H1 (cell line): ENCODE measurements at regions not wholly inside any gene's neighbourhood (a gene's known extent, or its start where the extent isn't known, plus 50 kb on each side); places are given as distances from the start of the nearest gene placed in this dataset.

ENCODE experiments used
- CHD7 ChIP-seq: fragments of 300-600 bp; sonication (generic); IDR thresholded peaks from 2 replicates; pipeline ENCODE4 v1.7.1; 2012; ENCODE audit warnings: low read length, moderate library complexity, mild to moderate bottlenecking, inconsistent platforms; ENCODE audit not compliant: insufficient replicate concordance
- CTCF ChIP-seq, 3 experiments: IDR thresholded peaks; 1 replicate in 2 of 3; 2 replicates in 1 of 3; pipeline versions ENCODE4 v1.5.1 to v1.6.1; 2011; ENCODE audit warnings: low read length in 3 of 3, mild to moderate bottlenecking in 3 of 3, inconsistent platforms in 2 of 3, low read depth in 1 of 3, moderate library complexity in 1 of 3; ENCODE audit not compliant: insufficient read depth in 1 of 3; ENCODE audit errors: control extremely low read depth in 1 of 3
- EZH2 ChIP-seq: fragments of 200-600 bp; sonication (generic); IDR thresholded peaks from 2 replicates; pipeline ENCODE4 v1.7.1; 2012; ENCODE audit warnings: low read depth, mild to moderate bottlenecking, moderate library complexity, low read length, inconsistent platforms; ENCODE audit not compliant: severe bottlenecking
- FOSL1 ChIP-seq: IDR thresholded peaks from 2 replicates; pipeline ENCODE4 v1.6.1; 2011; ENCODE audit warnings: mild to moderate bottlenecking, low read depth, low read length, moderate library complexity; ENCODE audit not compliant: insufficient read depth
- RNF2 ChIP-seq: fragments of 200-900, 300-1000 bp; sonication (generic); IDR thresholded peaks from 2 replicates; pipeline ENCODE4 v1.7.1; 2016; ENCODE audit warnings: borderline replicate concordance, low read depth, mild to moderate bottlenecking, antibody characterized with exemption, low read length; ENCODE audit not compliant: poor library complexity, severe bottlenecking; ENCODE audit errors: missing control alignments
- SP2 ChIP-seq: IDR thresholded peaks from 2 replicates; pipeline ENCODE4 v1.6.1; 2012; ENCODE audit warnings: mild to moderate bottlenecking, low read length, inconsistent platforms
- SRF ChIP-seq: IDR thresholded peaks from 2 replicates; pipeline ENCODE4 v1.6.1; 2011; ENCODE audit warnings: mild to moderate bottlenecking, low read depth, low read length, moderate library complexity

GRCh38 chr18:75581336-75582131 is 154.0 kb upstream of the SMIM21 start (continued):
- TF ChIP-seq CHD7 (no peak), RNF2 (no peak), SRF (no peak), FOSL1 (no peak), SP2 (no peak), CTCF (IDR thresholded peaks at IDR 0.05; ENCODE audit: control extremely low read depth in 1 of 3, insufficient read depth in 1 of 3, low read depth in 1 of 3, low read length in 3 of 3) (no peak), EZH2 (no peak)
